ENCODE measurements at regions not wholly inside any gene's neighbourhood (a gene's known extent, or its start where the extent isn't known, plus 50 kb on each side); places are given as distances from the start of the nearest gene placed in this dataset.

DNA sequence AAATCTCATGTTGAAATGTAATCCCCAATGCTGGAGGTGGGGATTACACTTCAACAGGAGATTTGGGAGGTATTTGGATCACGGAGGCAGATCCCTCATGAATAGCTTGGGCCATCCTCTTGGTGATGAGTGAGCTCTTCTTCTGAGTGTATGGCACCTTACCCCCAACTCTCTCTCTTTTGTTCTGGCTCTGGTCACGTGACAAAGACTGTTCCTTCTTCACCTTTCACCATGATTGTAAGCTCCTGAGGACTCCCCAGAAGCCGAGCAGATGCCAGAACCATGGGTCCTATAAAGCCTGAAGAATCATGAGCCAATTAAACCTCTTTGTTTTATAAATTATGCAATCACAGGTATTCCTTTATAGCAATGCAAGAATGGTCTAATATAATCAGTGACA, 684.2 kb downstream of the LIG4 start:
- BruUV-seq (replicated peaks) = no TSS peak
- CTCF ChIA-PET (ENCODE audit: low intra/inter-chr PET ratio) = no interaction called here

DNA sequence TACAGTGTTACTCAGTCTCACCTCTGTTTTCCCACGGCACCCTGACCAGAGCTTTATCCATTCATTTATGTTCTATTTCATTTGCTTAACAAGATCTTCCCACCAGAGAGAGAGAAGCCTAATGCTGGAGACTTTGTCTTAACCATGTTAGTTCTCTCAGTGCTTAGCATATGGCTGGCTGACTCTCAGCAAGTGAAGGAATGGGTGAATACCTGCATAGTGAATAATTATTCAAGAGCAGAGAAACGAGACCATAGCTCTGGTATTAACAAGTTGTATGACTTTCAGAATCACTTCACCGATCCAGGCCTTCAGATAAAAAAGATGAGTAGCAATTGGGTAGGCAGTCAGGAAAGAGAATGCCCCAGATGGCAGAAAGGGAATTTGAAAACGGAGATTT, 686.3 kb downstream of the LIG4 start:
- DNase-seq (ENCODE audit: extremely low read depth in 1 of 4, low spot score in 3 of 4) = no peak
- 0% methylated on average over 4 of the region's 4 CpGs for WGBS (ENCODE audit: insufficient coverage, low coverage, missing lambda C conversion rate)
- no peak overlapping the region for H3K9ac ChIP-seq (ENCODE audit: insufficient read depth in 1 of 2, low read depth in 2 of 2, low read length in 2 of 2)
- no peak for FAIRE-seq
- ChIA-PET CTCF (ENCODE audit: low intra/inter-chr PET ratio) (no interaction called here), POLR2A (no interaction called here)
- intact Hi-C loops (cut with micrococcal nuclease) (no loop called here), in situ Hi-C loops (cut with MboI) (no loop called here)
- no peak overlapping the region for H3K27ac ChIP-seq (ENCODE audit: extremely low read depth, low read depth, low read length)
- no peaks in the 10 kb centered on the region for H3K27me3 ChIP-seq (ENCODE audit: control insufficient read depth in 2 of 2, insufficient read depth in 2 of 2, low read length in 2 of 2)
- TF ChIP-seq, protein P1, sequence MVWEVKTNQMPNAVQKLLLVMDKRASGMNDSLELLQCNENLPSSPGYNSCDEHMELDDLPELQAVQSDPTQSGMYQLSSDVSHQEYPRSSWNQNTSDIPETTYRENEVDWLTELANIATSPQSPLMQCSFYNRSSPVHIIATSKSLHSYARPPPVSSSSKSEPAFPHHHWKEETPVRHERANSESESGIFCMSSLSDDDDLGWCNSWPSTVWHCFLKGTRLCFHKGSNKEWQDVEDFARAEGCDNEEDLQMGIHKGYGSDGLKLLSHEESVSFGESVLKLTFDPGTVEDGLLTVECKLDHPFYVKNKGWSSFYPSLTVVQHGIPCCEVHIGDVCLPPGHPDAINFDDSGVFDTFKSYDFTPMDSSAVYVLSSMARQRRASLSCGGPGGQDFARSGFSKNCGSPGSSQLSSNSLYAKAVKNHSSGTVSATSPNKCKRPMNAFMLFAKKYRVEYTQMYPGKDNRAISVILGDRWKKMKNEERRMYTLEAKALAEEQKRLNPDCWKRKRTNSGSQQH (CRISPR knock-in tag; IDR thresholded peaks at IDR 0.05) = no peak
- TF ChIP-seq SAFB2 (IDR thresholded peaks at IDR 0.05; ENCODE audit: borderline replicate concordance, low read depth, low read length, severe bottlenecking) (no peak), CCAR2 (IDR thresholded peaks at IDR 0.05; ENCODE audit: low read depth, low read length) (no peak), MCM7 (IDR thresholded peaks at IDR 0.05) (no peak), MBD2 (IDR thresholded peaks at IDR 0.05; ENCODE audit: borderline replicate concordance, low read depth) (no peak), SREBF1 (IDR thresholded peaks at IDR 0.05; ENCODE audit: borderline replicate concordance, low read depth, low read length) (no peak)
- no peaks in the 10 kb centered on the region for H3K4me1 ChIP-seq (replicated peaks in 1 of 2; ENCODE audit: control insufficient read depth in 2 of 2, insufficient read depth in 2 of 2, low read length in 2 of 2)
- no peaks in the 10 kb centered on the region for H3K9me3 ChIP-seq (replicated peaks; ENCODE audit: control insufficient read depth, insufficient read depth, low read depth, low read length)
- no peaks in the 10 kb centered on the region for H4K20me1 ChIP-seq (replicated peaks; ENCODE audit: control insufficient read depth, insufficient read depth, low read length)
- no peak overlapping the region for H3K4me2 ChIP-seq (ENCODE audit: insufficient read depth, low read length)
- no TSS peak for BruUV-seq (replicated peaks)
- no peak overlapping the region for H3K4me3 ChIP-seq
- no peaks in the 10 kb centered on the region for H3K79me2 ChIP-seq (ENCODE audit: control insufficient read depth, insufficient read depth, low read length)
- no peaks in the 10 kb centered on the region for H3K9me1 ChIP-seq (ENCODE audit: control insufficient read depth, insufficient read depth, low read length)
- no peak for ATAC-seq
- no peak overlapping the region for H2AFZ ChIP-seq (ENCODE audit: low read depth, low read length)
- H3K36me3 ChIP-seq (ENCODE audit: control insufficient read depth, insufficient read depth, low read length) = no peaks in the 10 kb centered on the region

More for the DNA sequence above, 684.2 kb downstream of the LIG4 start:
- Histone ChIP-seq H3K79me2 (ENCODE audit: control insufficient read depth, insufficient read depth, low read length) (no peaks in the 10 kb centered on the region), H3K9ac (ENCODE audit: insufficient read depth in 1 of 2, low read depth in 2 of 2, low read length in 2 of 2) (no peak overlapping the region), H3K27me3 (ENCODE audit: control insufficient read depth in 2 of 2, insufficient read depth in 2 of 2, low read length in 2 of 2) (no peaks in the 10 kb centered on the region), H3K27ac (ENCODE audit: extremely low read depth, low read depth, low read length) (no peak overlapping the region), H3K4me3 (no peak overlapping the region), H3K9me3 (replicated peaks; ENCODE audit: control insufficient read depth, insufficient read depth, low read depth, low read length) (no peaks in the 10 kb centered on the region), H4K20me1 (replicated peaks; ENCODE audit: control insufficient read depth, insufficient read depth, low read length) (no peaks in the 10 kb centered on the region), H3K4me2 (ENCODE audit: insufficient read depth, low read length) (no peak overlapping the region), H3K9me1 (ENCODE audit: control insufficient read depth, insufficient read depth, low read length) (no peaks in the 10 kb centered on the region), H3K4me1 (replicated peaks in 1 of 2; ENCODE audit: control insufficient read depth in 2 of 2, insufficient read depth in 2 of 2, low read length in 2 of 2) (no peaks in the 10 kb centered on the region), H2AFZ (ENCODE audit: low read depth, low read length) (no peak overlapping the region), H3K36me3 (ENCODE audit: control insufficient read depth, insufficient read depth, low read length) (no peaks in the 10 kb centered on the region)
- FAIRE-seq = no peak
- TF ChIP-seq GTF2F1 (IDR thresholded peaks at IDR 0.05; ENCODE audit: low read depth, low read length) (no peak), KLF16 (IDR thresholded peaks at IDR 0.05) (no peak)
- TF ChIP-seq, protein P2, sequence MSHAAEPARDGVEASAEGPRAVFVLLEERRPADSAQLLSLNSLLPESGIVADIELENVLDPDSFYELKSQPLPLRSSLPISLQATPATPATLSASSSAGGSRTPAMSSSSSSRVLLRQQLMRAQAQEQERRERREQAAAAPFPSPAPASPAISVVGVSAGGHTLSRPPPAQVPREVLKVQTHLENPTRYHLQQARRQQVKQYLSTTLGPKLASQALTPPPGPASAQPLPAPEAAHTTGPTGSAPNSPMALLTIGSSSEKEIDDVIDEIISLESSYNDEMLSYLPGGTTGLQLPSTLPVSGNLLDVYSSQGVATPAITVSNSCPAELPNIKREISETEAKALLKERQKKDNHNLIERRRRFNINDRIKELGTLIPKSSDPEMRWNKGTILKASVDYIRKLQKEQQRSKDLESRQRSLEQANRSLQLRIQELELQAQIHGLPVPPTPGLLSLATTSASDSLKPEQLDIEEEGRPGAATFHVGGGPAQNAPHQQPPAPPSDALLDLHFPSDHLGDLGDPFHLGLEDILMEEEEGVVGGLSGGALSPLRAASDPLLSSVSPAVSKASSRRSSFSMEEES (CRISPR knock-in tag; IDR thresholded peaks at IDR 0.05) = peak; percentile 54
- no peak for DNase-seq (ENCODE audit: extremely low read depth in 1 of 4, low spot score in 3 of 4)
- POLR2A ChIA-PET = interaction anchor here (0.6 kb wide), 1 partner anchor 10 kb away, joined by 3 read pairs; no protein-coding TSS in a partner anchor
- intact Hi-C loops (cut with micrococcal nuclease) (no loop called here), in situ Hi-C loops (cut with MboI) (no loop called here)
- WGBS (ENCODE audit: insufficient coverage, low coverage, missing lambda C conversion rate) = 0% methylated on average over 3 of the region's 3 CpGs
- ATAC-seq = no peak

All from K562 (cell line).